Type B pancreatic cell (in vitro differentiated cells): ENCODE measurements at regions not wholly inside any gene's neighbourhood (a gene's known extent, or its start where the extent isn't known, plus 50 kb on each side); places are given as distances from the start of the nearest gene placed in this dataset.

Experiments used
- DNase-seq: peaks from one replicate; pipeline ENCODE4 v3.0.0; 2021; ENCODE audit warnings: mixed read lengths; ENCODE audit not compliant: unreplicated experiment; ENCODE audit errors: extremely low spot score
- H3K27ac Mint-ChIP-seq: 2 replicates; pipeline ENCODE4 v1.8.0; 2021; ENCODE audit warnings: mild to moderate bottlenecking, mixed read lengths
- H3K27me3 Mint-ChIP-seq: 2 replicates; pipeline ENCODE4 v1.8.0; 2021; ENCODE audit warnings: mixed read lengths
- H3K36me3 Mint-ChIP-seq: 2 replicates; pipeline ENCODE4 v1.8.0; 2021; ENCODE audit warnings: mixed read lengths
- H3K4me1 Mint-ChIP-seq: one replicate; pipeline ENCODE4 v1.8.0; 2021; ENCODE audit warnings: mixed read lengths; ENCODE audit not compliant: unreplicated experiment
- H3K4me3 Mint-ChIP-seq: 2 replicates; pipeline ENCODE4 v1.8.0; 2021; ENCODE audit warnings: mild to moderate bottlenecking, mixed read lengths
- H3K9me3 Mint-ChIP-seq: 2 replicates; pipeline ENCODE4 v1.8.0; 2021; ENCODE audit warnings: mixed read lengths
- TF ChIP-seq, protein P1 (sequence below): fragments of 200-600 bp; sonication (generic); conservative IDR thresholded peaks from 2 replicates; pipeline ENCODE4 v1.5.0; 2021; ENCODE audit warnings: antibody characterized with exemption, mild to moderate bottlenecking

DNA sequence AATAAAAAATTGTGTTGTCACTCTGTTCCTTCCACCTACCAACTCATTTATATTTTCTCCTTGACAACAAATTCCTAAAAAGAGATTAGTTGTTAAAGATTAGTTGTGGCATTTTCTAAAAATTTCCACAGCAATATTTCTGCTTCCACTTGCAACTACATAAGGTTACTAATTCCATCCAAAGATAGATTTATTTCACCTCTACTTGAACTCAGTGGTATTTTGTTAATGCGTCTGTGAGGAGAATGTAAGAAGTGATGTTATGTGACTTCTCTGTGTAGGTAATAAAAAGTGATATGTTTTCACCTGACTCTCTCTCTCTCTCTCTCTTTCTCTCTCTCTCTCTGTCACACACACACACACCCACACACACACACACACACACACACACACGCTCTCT lies 1104.8 kb downstream of the AMY1C start:
- no peaks in the 10 kb centered on the region for H3K36me3 Mint-ChIP-seq
- no peak overlapping the region for H3K27ac Mint-ChIP-seq
- TF ChIP-seq, protein P1, sequence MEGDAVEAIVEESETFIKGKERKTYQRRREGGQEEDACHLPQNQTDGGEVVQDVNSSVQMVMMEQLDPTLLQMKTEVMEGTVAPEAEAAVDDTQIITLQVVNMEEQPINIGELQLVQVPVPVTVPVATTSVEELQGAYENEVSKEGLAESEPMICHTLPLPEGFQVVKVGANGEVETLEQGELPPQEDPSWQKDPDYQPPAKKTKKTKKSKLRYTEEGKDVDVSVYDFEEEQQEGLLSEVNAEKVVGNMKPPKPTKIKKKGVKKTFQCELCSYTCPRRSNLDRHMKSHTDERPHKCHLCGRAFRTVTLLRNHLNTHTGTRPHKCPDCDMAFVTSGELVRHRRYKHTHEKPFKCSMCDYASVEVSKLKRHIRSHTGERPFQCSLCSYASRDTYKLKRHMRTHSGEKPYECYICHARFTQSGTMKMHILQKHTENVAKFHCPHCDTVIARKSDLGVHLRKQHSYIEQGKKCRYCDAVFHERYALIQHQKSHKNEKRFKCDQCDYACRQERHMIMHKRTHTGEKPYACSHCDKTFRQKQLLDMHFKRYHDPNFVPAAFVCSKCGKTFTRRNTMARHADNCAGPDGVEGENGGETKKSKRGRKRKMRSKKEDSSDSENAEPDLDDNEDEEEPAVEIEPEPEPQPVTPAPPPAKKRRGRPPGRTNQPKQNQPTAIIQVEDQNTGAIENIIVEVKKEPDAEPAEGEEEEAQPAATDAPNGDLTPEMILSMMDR = no peak
- H3K27me3 Mint-ChIP-seq = no peaks in the 10 kb centered on the region
- no peaks in the 10 kb centered on the region for H3K4me1 Mint-ChIP-seq
- H3K4me3 Mint-ChIP-seq = no peak overlapping the region
- DNase-seq = no peak
- H3K9me3 Mint-ChIP-seq = peaks cover 6% of the 10 kb centered on the region

DNA sequence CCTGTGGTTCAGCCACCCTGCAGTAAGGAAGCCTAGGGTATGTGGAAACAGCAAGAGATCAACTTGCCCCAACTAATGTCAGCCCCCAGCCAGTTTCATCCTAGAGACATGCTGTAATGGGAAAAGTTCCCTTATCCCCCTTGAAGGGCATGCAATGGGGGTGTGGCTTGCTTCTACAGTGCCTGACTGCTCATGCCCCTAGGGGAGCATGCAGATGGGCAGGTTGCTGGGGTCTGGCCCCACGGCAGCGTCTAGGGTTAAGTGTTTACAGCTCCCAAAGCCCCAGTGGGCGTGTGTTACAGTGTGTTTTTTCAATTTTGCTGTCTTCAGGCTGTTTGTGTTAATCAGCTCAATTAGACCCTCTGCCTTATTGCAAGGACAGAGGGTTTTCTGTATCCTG lies 1105.9 kb downstream of the AMY1C start:
- Mint-ChIP-seq H3K27ac (no peak overlapping the region), H3K27me3 (no peaks in the 10 kb centered on the region), H3K4me1 (no peaks in the 10 kb centered on the region), H3K9me3 (peaks cover 6% of the 10 kb centered on the region), H3K36me3 (no peaks in the 10 kb centered on the region), H3K4me3 (no peak overlapping the region)
- no peak for DNase-seq
- TF ChIP-seq, protein P1 = no peak

DNA sequence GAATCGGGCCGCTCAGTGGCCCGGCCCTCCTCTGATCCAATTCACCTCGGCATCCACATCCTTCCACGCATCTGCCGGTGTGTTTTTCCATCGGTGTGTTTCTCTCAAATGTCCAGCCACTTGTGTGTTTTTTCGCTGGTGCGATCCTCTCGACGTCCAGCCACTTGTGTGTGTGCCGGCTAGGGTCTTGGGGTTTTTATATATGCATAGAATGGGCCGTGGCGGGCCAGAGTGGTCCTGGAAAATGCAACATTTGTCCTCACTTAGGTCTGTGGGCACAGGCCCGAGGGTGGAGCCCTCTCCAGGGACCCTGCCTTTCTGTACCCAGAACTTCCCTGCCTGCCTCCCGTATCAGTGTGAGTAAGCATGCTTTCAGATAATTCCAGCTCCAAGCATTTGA lies 1106.4 kb downstream of the AMY1C start:
- Mint-ChIP-seq H3K9me3 (peaks cover 6% of the 10 kb centered on the region), H3K27me3 (no peaks in the 10 kb centered on the region), H3K4me3 (no peak overlapping the region), H3K36me3 (no peaks in the 10 kb centered on the region), H3K4me1 (no peaks in the 10 kb centered on the region), H3K27ac (no peak overlapping the region)
- TF ChIP-seq, protein P1 = no peak
- DNase-seq = no peak

DNA sequence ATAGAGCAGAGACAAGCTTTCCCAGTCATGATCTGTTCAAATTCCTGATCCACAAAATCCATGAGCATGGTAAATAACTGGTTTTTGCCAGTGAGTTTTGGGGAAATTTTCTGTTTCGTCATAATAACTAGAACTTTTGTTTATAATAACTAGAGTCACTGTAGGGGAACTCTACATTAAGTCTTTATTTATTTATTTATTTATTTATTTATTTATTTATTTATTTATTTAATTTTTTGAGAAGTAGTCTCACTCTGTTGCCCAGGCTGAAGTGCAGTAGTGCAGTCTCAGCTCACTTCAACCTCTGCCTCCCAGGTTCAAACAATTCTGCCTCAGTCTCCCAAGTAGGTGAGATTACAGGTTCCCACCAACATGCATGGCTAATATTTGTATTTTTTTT lies 1106.8 kb downstream of the AMY1C start:
- no peak overlapping the region for H3K4me3 Mint-ChIP-seq
- TF ChIP-seq, protein P1 = no peak
- no peak for DNase-seq
- no peaks in the 10 kb centered on the region for H3K27me3 Mint-ChIP-seq
- no peaks in the 10 kb centered on the region for H3K4me1 Mint-ChIP-seq
- H3K9me3 Mint-ChIP-seq = peaks cover 6% of the 10 kb centered on the region
- H3K36me3 Mint-ChIP-seq = no peaks in the 10 kb centered on the region
- no peak overlapping the region for H3K27ac Mint-ChIP-seq

DNA sequence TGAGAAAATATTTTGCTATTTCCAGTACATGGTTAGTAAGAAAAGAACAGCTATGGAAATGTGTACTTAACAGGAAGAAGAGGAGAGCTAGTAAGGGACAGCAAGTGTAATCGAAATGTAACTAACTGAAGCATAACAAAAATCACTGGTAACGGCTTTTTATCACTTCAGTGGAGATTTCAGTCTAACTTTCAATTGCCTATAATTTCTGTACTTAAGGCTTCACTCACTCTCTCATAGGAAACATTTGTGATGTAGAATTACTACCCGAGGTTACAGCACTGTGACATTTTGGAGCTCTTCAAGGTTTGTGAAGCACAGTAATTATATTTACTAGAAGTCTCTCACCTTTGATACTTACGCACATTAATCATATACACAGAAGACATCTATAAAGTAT lies 1119.1 kb downstream of the AMY1C start:
- no peak overlapping the region for H3K27ac Mint-ChIP-seq
- peaks cover 4% of the 10 kb centered on the region for H3K4me1 Mint-ChIP-seq
- H3K36me3 Mint-ChIP-seq = no peaks in the 10 kb centered on the region
- no peak for DNase-seq
- no peaks in the 10 kb centered on the region for H3K27me3 Mint-ChIP-seq
- TF ChIP-seq, protein P1 = no peak
- no peak overlapping the region for H3K4me3 Mint-ChIP-seq
- peaks cover 6% of the 10 kb centered on the region for H3K9me3 Mint-ChIP-seq

DNA sequence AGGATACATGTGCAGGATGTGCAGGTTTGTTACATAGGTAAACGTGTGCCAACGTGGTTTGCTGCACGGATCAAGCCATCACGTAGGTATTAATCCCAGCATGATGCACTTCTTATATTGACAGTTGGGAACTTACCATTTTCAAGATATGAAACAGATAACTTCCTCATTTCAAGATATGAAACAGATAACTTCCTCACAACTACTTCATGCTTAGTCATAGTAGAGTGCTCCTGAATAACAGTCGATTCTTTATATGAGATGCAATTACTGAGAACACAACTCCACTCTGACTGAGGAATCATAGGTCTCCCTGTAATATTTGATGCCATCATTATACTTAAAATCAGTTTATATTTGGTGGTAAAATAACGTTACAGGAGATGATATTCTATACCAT lies 1124.3 kb downstream of the AMY1C start:
- Mint-ChIP-seq H3K36me3 (no peaks in the 10 kb centered on the region), H3K9me3 (no peaks in the 10 kb centered on the region), H3K27ac (no peak overlapping the region), H3K4me3 (no peak overlapping the region), H3K27me3 (no peaks in the 10 kb centered on the region), H3K4me1 (no peaks in the 10 kb centered on the region)
- no peak for DNase-seq
- TF ChIP-seq, protein P1 = no peak
